ENCODE measurements at regions not wholly inside any gene's neighbourhood (a gene's known extent, or its start where the extent isn't known, plus 50 kb on each side); places are given as distances from the start of the nearest gene placed in this dataset.

DNA sequence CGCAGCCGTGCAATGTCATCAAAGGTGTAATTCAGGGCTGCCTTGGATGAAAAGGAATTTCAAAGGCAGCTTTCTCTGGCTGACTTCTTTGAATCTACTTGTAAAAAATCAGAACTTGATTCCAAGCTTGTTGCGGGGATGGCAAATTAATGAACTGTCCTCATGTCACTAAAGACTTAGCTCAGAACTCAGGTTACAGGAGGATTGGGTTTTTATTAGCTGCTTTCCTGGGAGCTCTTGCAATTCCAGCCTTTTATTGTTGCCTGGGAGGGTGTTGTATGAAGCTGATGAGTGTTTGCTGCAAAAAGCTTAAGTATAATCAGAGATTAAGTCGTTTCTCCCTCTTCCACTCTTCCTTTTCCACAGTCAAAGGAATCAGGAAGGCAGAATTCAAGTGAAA lies 113.0 kb upstream of the CDH4 start:
- no peak for DNase-seq

DNA sequence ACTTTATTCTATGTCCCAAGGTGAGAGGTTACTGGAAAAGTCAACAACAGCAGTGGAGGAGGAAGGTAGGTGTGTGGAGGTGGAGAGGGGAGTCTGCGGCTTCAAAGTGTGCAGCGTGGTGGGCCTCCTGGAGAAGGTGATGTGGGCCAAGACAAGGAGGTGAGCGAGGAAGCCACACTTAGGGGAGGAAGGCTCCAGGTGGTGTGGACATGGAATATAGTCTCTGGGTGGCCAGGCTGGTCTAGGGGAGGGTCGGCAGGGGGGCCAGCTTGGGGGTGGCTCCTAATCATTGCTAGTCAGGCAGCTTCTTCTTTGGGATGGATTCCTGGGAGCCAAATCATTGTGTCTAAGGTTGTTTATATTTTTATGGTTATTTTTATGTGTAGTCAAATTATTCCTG lies 111.5 kb upstream of the CDH4 start:
- DNase-seq, result no peak

DNA sequence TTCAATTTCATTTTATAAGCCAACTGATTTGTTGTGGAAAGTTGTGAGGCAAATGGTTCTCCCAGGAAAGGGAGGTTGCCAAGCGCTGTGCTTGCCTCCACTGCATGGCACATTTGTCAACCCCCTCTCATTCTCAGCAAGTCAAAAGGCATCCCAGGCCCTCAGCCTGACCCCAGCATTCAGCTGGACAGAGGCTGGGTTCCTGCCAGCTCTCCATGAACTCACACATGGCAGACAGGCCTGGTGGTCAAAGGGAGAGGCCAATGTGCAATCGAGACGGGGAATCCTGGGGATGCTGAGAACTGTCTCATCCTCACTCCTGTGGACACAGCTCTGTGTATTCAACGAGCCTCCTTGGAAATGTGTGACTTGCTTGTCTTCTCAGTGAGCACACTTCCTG lies 106.0 kb upstream of the CDH4 start:
- DNase-seq, result no peak

- no peak for DNase-seq
Measured at GRCh38 chr20:61149636-61150035, 102.4 kb upstream of the CDH4 start.

- DNase-seq, result no peak
Measured at GRCh38 chr20:61157301-61157700, 94.8 kb upstream of the CDH4 start.

GRCh38 chr20:61159957-61160686 lies 91.9 kb upstream of the CDH4 start:
- no peak for DNase-seq

DNA sequence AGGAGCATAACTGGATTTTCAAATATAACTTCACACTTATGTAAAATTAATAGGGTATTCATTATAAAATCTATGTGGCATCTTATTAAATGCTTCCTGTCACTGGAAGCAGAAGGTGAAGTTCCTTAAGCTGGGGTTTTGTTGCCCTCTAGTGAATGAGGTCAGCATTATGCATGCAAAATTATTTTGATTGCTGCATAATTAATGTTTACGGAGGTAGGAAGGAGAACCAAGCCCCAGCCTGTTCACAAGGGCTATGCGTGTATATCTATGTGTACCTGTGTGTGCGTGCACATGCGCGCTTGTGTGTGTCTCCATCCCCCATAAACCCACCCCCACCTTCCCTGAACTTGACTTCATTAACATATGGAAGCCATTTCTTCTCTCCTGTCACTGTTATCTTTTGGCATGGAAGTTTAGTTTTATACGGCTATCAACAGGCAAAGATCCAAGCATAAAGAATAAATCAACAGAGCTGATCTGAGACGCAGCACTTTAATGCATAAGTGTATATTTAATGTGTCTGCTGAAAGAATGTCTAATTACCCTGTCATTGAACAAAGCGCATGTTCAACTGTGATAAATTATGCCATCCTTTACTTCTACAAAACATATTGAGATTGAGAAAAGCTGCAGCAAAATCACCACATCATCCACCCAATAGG lies 90.2 kb upstream of the CDH4 start:
- DNase-seq, result no peak

GRCh38 chr20:61162451-61162850 lies 89.6 kb upstream of the CDH4 start:
- DNase-seq, result no peak

GRCh38 chr20:61163031-61163430 lies 89.0 kb upstream of the CDH4 start:
- no peak for DNase-seq

DNA sequence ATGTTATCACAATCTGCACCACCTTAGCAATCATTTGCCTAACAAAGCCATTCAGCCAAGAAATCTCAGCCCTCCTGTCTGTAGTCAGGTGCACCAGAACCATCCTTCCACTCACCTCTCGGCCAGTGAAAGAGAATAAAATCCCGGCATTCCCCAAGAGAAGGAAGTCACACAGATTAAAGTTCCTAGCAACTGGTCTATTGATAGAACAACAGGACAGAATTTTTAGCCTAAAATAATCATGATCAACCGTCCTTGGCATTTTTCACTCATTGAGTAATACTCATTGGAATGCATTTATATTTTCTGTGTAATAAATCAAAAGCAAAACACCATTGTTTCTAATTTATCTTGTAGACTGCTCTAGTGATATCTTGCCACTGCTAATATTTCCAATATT lies 85.7 kb upstream of the CDH4 start:
- DNase-seq, result no peak

DNA sequence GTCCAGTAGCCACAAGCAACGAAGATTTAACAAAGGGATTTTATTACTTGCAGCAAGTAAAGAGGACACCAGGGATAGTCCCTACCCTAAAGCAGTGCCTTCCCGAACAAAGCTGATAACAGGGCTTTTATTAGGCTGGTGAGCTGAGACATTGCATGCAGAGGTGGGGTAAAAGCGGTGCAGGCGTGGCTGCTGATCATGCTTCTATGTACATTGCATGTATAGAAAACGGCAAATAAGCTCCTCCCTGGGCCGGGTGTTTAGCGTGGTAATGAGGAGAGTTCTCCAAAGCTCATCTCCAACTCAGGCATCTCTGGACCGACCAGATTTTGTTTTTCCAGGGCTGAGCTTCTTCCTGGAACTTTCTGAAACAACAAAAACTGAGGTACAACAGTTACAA lies 83.5 kb upstream of the CDH4 start:
- DNase-seq, result no peak

- DNase-seq, result no peak
Measured at GRCh38 chr20:61169874-61170273, 82.2 kb upstream of the CDH4 start.

- no peak for DNase-seq
Measured at GRCh38 chr20:61170496-61171320, 81.4 kb upstream of the CDH4 start.

GRCh38 chr20:61173267-61173666 lies 78.8 kb upstream of the CDH4 start:
- no peak for DNase-seq

DNA sequence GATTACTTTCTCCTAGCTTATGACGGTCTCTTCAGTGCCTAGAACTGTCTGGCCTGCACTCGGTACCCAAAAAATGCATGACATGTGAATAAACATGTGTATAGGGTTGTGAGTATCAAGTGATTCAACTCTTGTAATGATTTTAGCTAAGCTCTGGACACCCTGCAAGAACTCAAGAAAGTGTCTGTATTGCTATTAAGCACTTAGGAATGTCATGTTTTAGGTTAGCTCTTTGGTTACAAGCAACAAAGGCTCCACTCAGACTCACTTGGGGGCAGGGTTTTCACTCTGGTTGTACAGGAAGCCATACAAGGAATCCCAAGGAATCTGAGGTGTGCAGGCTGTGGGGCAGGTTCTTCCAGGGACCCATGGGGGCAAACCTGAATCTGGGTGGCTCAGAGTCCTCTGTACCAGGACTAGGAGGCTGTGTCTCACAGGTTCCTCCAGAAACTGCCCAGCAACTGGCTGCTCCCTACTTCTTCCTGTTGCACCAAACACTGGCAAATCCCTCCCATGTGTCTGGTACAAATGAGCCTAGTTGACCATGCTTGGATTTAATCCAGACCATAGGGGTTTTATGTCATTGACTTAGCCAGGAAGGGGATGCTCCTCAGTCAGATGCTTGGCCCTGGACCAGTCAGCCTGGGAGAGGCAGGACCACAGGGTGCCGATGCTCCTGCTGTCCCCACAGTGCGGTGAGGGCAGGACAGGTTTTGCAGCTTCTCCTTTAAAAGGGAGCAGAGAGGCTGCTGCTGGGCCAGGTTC lies 77.9 kb upstream of the CDH4 start:
- DNase-seq, result no peak

- no peak for DNase-seq
Measured at GRCh38 chr20:61176874-61177273, 75.2 kb upstream of the CDH4 start.

GRCh38 chr20:61178551-61179071 lies 73.5 kb upstream of the CDH4 start:
- no peak for DNase-seq

GRCh38 chr20:61184194-61184593 lies 67.9 kb upstream of the CDH4 start:
- no peak for DNase-seq

- DNase-seq, result no peak
Measured at GRCh38 chr20:61185181-61185580, 66.9 kb upstream of the CDH4 start.

DNA sequence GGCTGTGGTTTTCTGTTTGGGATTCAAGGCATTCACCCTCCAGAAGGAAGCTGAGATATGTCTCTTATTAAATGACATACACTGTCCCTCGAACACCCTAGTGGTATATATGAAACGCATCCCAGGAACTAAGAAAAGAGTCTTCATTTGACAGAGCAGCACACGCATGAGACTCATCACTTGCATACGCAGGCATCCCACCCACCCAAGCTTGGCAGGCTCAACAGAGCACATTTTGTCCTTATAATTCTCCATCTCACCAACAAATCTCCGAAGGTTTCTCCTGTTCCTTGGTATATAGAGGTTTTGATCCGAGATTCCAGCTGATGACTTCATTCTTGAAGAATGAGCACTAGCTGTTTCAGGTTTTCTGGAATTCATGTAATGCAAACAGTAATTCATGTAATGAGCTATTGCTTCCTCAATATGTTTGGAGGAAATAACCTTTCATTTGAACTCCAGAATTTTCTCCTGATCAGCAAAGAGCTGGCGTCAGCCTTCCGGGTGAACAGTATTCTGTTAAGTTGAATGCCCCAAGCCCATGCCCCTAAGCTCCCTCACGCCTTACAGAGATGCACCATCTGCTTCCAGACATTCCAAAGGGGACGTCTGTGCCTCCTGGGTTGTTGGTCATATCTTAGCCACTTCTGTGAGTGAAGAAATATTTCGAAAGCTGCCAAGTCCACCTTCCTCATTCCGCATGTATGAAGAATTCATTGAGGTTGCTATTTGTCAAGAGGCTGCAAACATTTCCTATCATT lies 66.0 kb upstream of the CDH4 start:
- DNase-seq, result no peak

DNA sequence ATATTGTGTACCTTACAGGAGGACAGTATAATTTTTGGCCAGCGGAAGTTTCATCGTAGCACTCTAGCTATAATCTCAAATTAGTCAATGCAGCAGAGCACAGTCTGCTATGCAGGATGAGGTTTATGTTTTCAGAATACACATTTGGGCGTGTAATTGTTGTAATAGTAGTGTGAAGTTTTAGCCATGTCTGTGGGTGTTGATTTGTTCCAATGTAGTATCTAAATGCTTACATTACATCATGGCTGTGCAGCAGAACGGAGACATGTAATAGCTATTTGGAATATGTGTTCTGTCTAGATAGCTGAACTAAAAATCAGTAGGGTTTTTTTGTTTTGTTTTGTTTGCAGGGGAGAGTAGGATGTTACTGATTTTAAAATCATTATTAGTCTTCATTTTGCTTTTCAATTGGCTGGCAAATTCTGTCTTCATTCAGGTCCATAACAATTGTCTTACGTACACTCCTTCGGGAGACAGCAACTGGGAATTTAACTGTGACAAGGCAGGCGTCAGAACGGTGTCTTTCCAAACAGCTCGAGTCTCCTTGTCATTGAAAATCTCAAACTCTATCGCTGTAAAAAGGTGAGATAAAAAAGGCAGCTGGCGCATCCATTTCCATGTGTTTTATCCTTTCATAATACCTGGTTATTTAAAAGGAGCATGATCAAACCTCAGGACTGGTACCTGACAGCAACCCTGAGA lies 65.1 kb upstream of the CDH4 start:
- DNase-seq, result no peak

DNA sequence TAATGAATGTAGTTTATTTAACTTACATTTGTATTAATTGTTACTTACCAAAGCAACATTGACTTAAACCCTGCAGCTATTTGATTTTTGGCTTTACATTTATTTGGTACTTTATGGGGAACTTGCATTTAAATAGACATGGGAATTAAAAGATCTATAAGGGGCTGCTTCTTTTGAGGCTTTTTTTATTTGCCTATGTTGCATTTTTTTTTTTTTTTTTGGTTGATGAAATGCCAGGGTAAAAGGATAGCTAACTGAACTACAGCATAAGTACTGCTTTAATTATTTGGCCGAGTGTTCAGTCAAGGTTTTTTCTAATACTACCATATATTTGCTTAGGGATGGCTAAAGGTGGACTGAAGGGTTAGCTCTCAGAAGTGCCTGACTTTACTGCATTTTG lies 62.5 kb upstream of the CDH4 start:
- no peak for DNase-seq
